ENCODE measurements at regions not wholly inside any gene's neighbourhood (a gene's known extent, or its start where the extent isn't known, plus 50 kb on each side); places are given as distances from the start of the nearest gene placed in this dataset.

GRCh38 chr10:130607366-130607765, 471.2 kb downstream of the GLRX3 start:
- Histone ChIP-seq H2AK5ac (ENCODE audit: insufficient read length, low read length) (no peak overlapping the region), H3K4ac (ENCODE audit: low read depth, low read length) (no peak overlapping the region), H3K14ac (ENCODE audit: insufficient read depth, low read length) (no peak overlapping the region), H3K9me3 (ENCODE audit: control insufficient read depth, low read depth, low read length) (no peaks in the 10 kb centered on the region), H2BK12ac (ENCODE audit: insufficient read length, low read depth, low read length) (no peak overlapping the region), H4K8ac (replicated peaks; ENCODE audit: insufficient read length, low read depth, low read length) (no peak overlapping the region), H3T11ph (ENCODE audit: low read length) (no peak overlapping the region), H4K91ac (ENCODE audit: insufficient read length, low read depth, low read length) (no peak overlapping the region), H4K5ac (ENCODE audit: insufficient read length, low read depth, low read length) (no peak overlapping the region), H3K4me1 (ENCODE audit: insufficient read depth, low read length) (no peaks in the 10 kb centered on the region), H2AFZ (ENCODE audit: low read length) (no peak overlapping the region), H3K18ac (ENCODE audit: insufficient read length, low read depth, low read length) (no peak overlapping the region), H2BK120ac (ENCODE audit: low read depth, low read length, poor library complexity, severe bottlenecking) (no peak overlapping the region), H3K23me2 (ENCODE audit: insufficient read length, low read depth, low read length, poor library complexity, severe bottlenecking) (no peaks in the 10 kb centered on the region), H3K79me2 (ENCODE audit: insufficient read depth, low read length) (no peaks in the 10 kb centered on the region), H2BK15ac (ENCODE audit: low read depth, low read length) (no peak overlapping the region), H3K27ac (ENCODE audit: insufficient read length, low read depth, low read length) (no peak overlapping the region), H3K9ac (ENCODE audit: extremely low read depth, insufficient read length, low read length) (no peak overlapping the region), H2BK20ac (ENCODE audit: low read depth, low read length, poor library complexity, severe bottlenecking) (no peak overlapping the region), H4K20me1 (ENCODE audit: control insufficient read depth, insufficient read depth, insufficient read length) (no peaks in the 10 kb centered on the region), H3K56ac (ENCODE audit: insufficient read length, low read depth, low read length) (no peak overlapping the region), H3K79me1 (ENCODE audit: insufficient read depth, low read depth, low read length, poor library complexity, severe bottlenecking) (no peaks in the 10 kb centered on the region), H3K23ac (ENCODE audit: insufficient read length, low read depth, low read length) (no peak overlapping the region), H2BK5ac (ENCODE audit: insufficient read length, low read length) (no peak overlapping the region), H3K4me2 (ENCODE audit: insufficient read depth, insufficient read length, low read length) (no peak overlapping the region), H3K27me3 (ENCODE audit: insufficient read depth, low read length) (no peaks in the 10 kb centered on the region)
- Mint-ChIP-seq H3K4me1 (no peaks in the 10 kb centered on the region), H3K36me3 (ENCODE audit: insufficient read depth in 1 of 3, low read depth in 3 of 3) (peaks cover 0 to 7% (median 5%) of the 10 kb centered on the region in 3 experiments; a peak in 5 of 7 replicates), H3K4me3 (no peak overlapping the region), H3K9me3 (peaks cover 9 to 10% of the 10 kb centered on the region in 2 experiments; a peak in 4 of 5 replicates), H3K27me3 (ENCODE audit: low read depth) (peaks cover 10% of the 10 kb centered on the region), H3K27ac (no peak overlapping the region)
- WGBS (ENCODE audit: extremely low coverage, insufficient read length, low lambda C conversion rate), result no CpG with 5 or more reads among the region's 9 CpGs
- no peak for TF ChIP-seq CTCF (conservative IDR thresholded peaks at IDR 0.05)
- no peak for DNase-seq

Data from H9 (cell line).